KBM-7 (cell line): ENCODE measurements at regions not wholly inside any gene's neighbourhood (a gene's known extent, or its start where the extent isn't known, plus 50 kb on each side); places are given as distances from the start of the nearest gene placed in this dataset.

Experiments used
- DNase-seq: peaks from one replicate; pipeline ENCODE4 v3.0.0-alpha.2; 2015
- in situ Hi-C: fragments of 300-500 bp; cut with MboI; formaldehyde crosslinking; loops from 2 replicates; pipeline ENCODE4 v1.14.3; 2020; ENCODE audit warnings: low sequenced_read_pairs, low pct_unique_long_range_greater_than_20kb, mixed read lengths

DNA sequence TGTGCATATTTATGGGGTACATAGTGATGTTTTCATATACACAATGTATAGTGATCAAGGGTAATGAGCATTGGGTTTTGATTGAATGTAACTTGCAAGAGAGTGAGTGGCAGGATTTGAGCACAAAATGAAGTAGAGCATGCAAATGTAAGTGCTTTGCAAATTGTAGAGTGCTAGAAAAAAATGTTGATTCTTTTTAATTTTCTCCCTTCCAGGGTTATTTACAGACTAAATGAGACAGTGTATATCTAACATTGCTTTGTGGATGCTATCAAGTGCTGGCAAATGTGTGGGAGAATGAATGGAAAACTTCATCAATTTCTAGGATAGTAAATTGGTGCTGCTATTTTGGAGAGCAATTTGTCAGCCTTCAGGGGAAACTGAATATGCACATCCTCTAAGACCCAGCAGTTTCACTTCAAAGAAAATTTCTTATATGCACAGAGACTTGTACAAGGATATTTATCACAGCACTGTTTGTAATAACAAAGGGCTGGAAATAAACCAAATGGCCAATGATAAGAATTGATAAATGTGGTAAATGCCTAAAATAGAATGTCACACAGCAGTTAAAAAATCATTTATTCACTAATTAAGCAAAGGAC lies 120.6 kb upstream of the PLPP4 start:
- in situ Hi-C loops, result no loop called here
- DNase-seq, result no peak

DNA sequence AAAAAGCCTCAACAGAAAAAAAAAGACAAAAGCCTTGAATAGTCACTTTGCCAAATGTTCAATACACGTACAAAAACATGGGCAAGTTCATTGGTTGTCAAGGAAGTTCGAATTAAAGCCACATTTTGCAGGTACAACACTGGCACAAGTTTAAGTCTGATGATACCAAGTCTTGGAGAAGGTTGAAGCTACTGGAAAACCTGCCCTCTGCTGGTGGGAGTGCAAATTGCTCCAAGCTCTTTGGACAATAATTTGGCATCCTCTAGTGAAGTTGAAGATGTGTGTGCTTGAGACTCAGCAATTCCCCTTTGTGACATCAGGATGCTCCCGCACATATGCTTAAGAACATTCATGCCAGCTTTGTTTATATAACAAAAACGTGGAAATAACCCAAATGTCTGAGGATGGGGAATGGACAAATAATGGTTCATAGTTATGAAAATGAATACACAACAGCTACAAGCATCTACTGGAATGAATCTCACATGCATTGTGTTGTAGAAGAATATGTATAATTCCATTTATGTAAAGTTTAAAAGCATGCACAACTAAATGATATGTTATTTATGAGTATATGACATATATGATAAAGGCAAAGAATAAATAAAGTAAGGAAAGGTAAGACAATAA lies 120.0 kb upstream of the PLPP4 start:
- in situ Hi-C loops, result no loop called here
- DNase-seq, result peak; percentile 62

DNA sequence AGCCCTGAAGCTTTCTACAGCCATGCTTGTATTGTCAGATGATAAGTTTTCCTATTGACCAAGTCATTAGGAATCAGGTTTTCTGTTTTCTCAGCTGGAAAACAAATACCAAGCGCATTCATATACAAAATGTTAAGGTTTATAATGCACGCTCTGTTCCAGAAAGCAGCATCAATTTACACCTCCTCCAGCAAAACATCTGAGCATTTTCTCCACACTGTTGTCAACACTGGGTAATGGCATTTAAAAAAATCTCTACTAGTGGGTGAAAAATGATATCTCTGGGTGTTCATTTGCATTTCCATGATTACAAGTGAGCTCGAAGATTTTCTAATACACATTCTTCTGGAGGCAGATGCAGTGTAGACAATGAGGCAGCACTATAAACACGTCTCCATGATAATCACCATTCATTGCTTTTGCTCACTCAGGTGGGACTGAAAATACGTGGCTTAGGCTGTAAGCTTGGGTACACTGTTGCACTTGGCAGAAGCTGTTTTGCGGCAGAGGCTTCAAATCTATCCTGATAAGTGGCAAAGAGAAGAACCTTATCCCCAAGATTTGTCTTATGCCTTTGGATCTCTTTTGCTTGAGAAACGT lies 114.8 kb upstream of the PLPP4 start:
- in situ Hi-C loops, result no loop called here

DNA sequence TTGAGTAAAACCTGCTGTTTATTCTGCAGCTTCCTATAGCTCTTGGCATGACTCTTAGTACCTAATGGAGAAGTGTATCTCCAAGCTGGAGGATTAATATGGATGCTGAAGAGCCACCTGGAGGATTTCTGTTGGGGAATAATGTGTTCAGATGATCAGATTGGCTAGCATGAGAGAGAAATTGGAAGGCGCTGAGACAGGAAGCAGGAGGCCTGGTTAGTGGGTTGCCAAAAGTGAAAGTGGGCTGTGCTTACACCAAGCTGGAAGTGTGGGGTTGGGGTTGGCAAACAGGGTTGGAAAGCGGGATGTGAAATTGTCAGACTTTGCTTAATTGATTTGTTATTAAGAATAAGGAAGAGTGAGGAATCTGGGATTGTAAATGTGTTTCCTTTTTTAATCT lies 111.8 kb upstream of the PLPP4 start:
- DNase-seq, result no peak
- in situ Hi-C loops, result no loop called here

More for the DNA sequence above, 114.8 kb upstream of the PLPP4 start:
- DNase-seq, result no peak

DNA sequence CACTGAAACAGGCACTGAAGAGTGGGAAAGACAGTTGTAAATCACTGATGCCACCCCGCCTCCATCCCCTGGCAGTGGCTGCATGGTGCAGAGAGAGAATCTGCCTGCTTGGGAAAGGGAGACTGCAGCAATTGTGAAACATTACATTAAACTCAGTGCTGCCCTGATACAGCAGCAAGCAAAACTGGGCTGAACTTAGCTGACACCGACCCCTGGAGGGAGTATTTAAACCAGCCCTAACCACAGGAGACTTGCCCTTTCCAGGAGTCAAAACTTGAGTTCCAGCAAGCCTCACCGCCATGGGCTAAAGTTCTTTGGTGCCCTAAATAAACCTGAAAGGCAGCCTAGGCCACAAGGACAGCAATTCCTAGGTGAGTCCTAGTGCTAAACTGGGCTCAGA lies 109.4 kb upstream of the PLPP4 start:
- in situ Hi-C loops, result no loop called here

DNA sequence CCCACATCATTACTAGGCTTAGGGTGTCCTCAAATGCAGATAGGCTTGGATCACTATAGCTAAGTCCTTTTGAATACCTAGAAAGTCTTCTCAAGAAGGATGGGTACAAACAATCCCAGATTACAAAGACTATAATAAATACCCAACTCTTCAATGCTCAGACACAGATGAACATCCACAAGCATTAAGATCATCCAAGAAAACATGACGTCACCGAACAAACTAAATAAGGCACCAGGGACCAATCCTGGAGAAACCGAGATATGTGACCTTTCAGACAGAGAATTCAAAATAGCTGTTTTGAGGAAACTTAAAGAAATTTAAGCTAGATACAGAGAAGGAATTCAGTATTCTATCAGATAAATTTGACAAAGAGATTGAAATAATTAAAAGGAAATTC lies 108.0 kb upstream of the PLPP4 start:
- no peak for DNase-seq
- in situ Hi-C loops, result no loop called here

More for the DNA sequence above, 109.4 kb upstream of the PLPP4 start:
- no peak for DNase-seq

DNA sequence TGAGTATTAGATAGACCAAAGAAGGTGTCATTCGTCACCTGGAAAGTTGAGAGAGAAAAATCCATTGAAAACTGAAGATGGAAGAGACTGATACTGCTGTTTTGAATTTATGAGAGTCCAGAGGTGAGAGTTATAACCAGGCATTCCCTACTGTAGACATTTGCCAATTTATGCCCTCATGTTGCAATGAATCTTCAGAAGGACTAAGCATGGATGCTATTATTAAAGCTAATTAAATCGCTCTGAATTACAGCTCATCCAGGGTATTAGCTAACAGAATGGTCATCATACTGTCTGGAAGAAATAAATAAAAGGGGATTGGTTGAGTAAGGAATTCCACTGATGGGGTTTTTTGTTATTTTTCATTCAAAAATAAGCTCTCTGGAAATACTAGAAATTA lies 101.6 kb upstream of the PLPP4 start:
- in situ Hi-C loops, result no loop called here
- no peak for DNase-seq

DNA sequence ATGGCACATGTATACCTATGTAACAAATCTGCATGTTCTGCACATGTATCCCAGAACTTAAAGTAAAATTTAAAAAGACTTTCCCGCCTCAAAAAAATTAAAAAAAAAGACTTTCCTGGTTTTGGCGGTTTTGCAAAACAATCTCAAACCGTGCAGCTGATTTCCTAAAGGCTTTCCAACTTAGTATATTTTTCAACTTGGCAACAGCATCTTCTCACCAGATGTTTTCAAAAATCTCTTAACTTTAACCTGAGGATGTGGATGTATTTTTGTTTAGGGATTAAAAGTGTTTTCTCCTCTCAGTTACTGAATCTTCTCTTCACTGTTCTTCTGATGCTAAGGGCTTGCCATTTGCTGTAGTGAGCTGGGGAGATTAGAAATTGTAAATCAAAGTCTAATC lies 96.5 kb upstream of the PLPP4 start:
- no peak for DNase-seq
- in situ Hi-C loops, result no loop called here

DNA sequence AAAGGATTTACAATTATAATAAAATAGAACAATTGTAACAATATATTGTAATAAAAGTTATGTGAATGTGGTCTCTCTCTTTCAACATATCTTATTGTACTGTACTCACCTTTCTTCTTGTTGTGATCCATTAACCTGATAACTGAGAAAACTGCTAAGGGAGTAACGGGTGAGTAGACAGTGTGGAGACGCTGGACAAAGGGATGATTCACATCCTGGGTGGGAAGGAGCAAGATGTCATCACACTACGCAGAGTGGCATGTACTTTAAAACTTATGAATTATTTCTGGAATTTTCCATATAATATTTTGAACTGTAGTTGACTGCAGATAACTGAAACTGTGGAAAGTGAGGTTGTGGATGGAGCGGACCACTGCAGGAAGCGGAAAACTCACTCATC lies 91.2 kb upstream of the PLPP4 start:
- in situ Hi-C loops, result no loop called here
- DNase-seq, result no peak

DNA sequence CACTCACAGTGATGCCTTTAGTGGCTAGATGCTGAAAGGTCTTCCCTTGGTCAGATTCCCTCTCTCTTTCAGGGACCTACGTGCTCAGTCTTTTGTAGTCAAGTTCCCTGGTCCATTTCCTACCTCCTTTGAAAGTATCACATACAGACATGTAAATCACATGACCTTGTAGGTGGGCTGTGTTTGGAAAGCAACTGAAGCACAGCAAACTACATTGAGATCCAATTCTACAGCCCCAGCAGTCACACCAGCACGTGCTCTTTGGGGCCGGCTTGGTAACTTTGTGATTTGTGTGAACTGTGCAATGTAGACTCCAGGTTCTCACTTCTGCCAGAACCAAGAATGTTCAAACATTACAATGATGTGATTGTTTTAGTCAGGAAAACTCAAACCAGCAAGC lies 89.7 kb upstream of the PLPP4 start:
- no peak for DNase-seq
- in situ Hi-C loops, result no loop called here

DNA sequence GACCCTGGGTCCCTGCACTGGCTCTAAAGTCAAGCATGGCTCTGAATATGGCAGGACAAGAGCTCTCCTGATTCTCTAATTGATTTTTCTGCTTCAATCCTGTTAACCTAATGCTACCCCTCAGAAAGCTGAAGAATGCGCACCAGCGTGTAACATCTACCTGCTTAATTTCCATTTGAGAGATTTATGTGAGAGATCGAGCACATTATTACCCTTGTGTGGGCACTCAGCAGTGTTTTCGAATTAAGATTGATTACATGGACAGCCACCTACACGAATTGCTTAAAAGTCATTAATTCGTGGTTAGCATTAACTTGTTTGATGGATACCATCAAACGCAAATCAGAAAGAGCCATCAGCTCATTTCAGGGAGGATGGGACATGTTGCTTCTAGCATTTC lies 88.7 kb upstream of the PLPP4 start:
- DNase-seq, result no peak
- in situ Hi-C loops, result no loop called here

DNA sequence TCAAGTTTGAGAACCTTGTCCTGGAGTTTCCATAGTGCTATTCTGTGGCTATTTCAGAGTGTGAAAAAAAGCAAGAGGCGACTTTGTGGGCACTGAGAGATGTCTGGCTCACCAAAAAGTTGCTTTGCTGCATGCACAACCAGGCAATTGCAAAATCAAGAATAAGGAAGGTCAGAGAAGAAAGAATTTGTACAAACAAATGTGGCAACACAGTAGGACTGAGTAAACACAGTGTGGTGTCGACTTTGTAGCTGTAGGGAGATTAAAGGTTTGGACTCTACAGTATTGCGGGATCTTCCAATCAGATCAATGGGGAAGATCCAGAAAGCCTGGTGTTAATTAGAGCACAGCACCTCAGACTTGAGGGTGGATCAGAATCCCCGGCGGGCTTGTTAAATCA lies 88.1 kb upstream of the PLPP4 start:
- in situ Hi-C loops, result no loop called here

DNA sequence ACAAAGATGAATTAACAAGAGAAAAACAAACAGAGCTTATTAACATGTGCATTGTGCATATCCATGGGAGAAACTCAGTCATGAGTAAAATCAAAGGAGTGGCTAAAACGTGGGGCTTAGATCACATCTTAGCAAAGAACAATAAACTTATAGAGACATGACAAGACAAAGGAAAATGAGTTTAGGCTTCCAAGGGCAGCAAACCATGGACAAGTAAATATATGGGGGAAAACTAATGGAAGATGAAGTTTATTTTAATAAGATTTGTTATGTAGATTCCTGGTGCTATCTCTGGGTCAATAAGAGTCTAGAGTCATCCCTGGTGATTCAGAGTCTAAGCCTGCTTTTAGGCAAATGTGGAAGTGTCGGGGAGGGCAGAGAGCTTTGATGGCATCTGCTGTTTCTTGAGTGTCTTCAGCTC lies 87.2 kb upstream of the PLPP4 start:
- in situ Hi-C loops, result no loop called here
- no peak for DNase-seq

More for the DNA sequence above, 88.1 kb upstream of the PLPP4 start:
- DNase-seq, result no peak

DNA sequence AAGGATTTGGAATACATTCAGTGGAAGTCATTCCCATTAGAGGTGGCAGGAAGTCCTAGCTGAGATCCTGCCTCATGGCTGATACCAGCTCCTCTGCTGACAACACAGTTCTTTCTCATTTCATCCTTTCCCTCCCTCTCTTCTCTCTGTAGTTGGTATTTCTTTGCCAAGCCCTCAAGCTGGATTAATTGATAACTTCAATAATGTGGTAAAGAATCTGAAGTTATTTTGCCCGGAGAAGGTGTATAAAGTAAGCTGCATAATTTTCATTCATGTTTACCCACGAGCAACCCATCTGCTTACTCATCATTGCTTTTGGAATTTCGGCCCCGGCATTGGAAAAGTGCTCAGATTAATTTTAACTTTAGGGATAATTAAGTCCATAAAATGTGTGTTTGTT lies 85.2 kb upstream of the PLPP4 start:
- DNase-seq, result no peak
- in situ Hi-C loops, result no loop called here

DNA sequence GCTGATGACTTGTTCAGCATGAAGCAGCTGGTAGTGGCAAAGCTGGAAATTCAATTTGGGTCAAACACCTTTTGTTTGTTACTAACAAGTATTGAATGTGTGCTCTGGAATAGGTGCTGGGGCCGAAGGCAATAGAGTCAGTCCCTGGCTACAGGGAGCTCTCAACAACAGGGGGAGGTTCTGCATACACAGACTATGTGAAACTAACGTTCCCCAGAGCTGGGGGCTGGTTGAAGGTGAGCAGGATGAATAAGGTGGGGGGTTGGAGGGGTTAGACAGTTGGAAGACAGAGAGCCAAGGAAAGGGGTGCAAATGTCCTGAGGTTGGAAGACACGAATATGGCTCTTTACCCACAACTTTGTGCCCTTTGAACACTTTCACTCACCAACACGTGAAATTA lies 84.1 kb upstream of the PLPP4 start:
- DNase-seq, result no peak
- in situ Hi-C loops, result no loop called here

DNA sequence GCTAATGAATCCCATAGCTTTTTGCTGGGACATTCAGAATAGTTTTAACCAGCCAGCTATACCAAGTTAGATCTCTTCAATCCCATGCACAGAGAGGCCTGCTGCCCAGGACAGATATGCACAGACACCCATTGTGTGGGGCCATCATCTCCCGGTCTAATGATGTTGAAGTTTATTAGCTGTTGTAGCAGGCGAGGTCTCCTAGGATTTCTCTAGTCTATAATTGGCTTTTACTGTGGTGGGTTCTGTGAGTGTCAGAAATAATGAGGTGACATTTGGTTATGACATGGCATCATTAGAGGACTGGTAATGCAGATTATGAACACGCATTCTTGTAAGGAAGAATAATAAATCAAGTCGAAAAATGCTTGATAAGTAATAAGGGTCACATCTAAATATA lies 81.4 kb upstream of the PLPP4 start:
- DNase-seq, result no peak
- in situ Hi-C loops, result no loop called here

DNA sequence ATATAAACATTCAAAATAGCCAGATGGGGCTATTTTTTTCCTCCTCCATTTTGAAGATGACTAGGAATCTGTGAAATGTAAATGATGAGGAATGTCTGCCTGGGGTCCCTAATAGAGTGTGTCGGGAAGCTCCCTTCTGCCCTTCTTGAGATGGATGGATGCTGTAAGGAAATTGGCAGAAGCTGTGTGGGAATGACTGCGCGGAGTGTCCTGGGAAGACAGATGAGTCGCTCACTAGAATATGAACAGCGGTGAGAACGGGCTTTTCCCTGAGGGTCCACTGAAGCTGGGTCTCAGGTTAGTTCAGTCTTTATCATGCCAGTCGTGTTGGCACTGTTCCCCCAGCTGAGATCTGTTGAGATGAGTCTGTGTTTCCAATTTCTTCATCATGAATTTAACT lies 75.1 kb upstream of the PLPP4 start:
- in situ Hi-C loops, result no loop called here
- no peak for DNase-seq

DNA sequence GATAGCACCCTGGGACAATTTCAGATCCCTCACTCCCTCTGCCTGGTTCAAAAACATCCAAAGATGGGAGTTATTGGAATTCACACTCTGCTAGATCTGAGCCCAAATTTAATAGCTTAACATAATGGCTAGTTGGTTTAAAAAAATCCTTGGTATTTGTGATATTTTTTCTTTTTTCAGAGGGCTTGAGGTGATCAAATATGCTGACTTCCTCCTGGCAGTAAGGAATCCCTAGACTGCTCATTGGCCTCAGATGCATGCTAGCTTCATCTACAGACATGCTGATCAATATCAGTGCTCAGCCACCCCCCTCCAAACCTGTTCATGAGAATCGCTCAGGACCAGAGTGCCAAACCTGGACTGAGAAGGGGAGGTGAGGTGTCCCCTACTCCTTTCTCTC lies 74.7 kb upstream of the PLPP4 start:
- DNase-seq, result no peak
- in situ Hi-C loops, result no loop called here

DNA sequence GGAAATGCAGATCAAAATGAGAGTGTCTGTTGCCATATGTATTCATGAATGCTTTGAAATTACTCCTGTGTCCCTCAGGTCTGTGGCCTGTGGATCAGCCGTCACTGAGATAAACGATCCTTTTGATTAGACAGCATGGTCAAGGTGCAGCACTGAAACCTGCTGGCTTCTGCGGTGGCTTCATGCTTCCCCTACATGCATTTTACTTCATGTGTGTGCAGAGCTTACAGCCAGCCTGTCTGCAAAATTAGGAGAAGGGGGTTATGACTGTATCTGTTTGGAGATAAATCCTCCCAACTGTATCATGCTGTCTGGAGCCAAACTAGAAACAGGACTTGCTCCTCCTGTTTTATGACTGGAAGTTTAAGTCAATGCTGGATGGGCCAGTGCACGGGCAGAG lies 71.0 kb upstream of the PLPP4 start:
- in situ Hi-C loops, result no loop called here
- no peak for DNase-seq

DNA sequence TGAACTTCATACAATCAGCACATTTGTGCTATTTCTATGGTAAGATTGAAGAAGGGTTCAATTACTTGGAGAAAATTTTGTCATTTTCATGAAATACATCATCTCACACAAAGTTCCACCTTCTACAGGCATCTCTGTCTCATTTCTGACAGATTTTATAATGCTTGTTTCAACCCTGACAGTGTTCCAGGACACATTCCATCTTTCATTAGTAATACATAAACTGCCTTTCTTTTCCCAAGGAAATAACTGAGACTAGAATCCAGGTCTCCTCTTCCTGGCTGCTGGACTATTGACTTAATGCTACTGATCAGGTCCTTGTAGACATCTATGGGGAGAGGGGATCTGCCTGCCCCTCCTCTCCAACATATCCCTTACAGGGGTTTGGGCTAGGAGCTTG lies 70.1 kb upstream of the PLPP4 start:
- no peak for DNase-seq
- in situ Hi-C loops, result no loop called here

DNA sequence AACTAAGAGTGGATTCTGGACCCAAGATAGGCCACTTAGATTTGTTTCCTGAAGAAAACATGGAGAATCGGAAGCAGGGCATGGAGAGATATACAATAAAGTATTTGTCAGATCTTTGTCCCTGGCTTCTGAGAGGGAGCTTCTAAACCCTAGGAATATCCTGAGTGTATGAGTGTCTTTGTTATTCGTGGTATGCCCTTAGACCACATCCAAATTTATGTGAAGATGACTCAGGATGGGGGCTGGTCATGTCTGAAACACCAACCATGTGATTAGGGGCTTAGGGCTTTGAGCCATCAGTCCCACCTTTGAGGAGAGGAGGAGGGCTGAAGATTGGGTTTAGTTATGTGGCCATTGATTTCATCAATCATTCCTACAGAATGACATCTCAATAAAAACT lies 69.7 kb upstream of the PLPP4 start:
- in situ Hi-C loops, result no loop called here
- DNase-seq, result no peak
